BLaER1 treated with 17β-estradiol and CSF1 and Interleukin-3, amounts not matched to agents 10 nM and 100 nM (cell line): ENCODE measurements at regions not wholly inside any gene's neighbourhood (a gene's known extent, or its start where the extent isn't known, plus 50 kb on each side); places are given as distances from the start of the nearest gene placed in this dataset.

ENCODE experiments used
- H3K27ac ChIP-seq, 11 experiments: shearing (Covaris generic); formaldehyde crosslinking; 2 replicates each; pipeline ENCODE4 v1.8.1; 2022
- H3K27me3 ChIP-seq, 11 experiments: shearing (Covaris generic); formaldehyde crosslinking; 2 replicates each; pipeline ENCODE4 v1.8.1; 2022
- H3K36me3 ChIP-seq, 11 experiments: shearing (Covaris generic); formaldehyde crosslinking; 2 replicates each; pipeline ENCODE4 v1.8.1; 2022
- H3K4me1 ChIP-seq, 10 experiments: shearing (Covaris generic); formaldehyde crosslinking; 2 replicates each; pipeline ENCODE4 v1.8.1; 2022
- H3K4me2 ChIP-seq, 11 experiments: shearing (Covaris generic); formaldehyde crosslinking; 2 replicates each; pipeline ENCODE4 v1.8.1; 2022
- H3K4me3 ChIP-seq, 10 experiments: shearing (Covaris generic); formaldehyde crosslinking; 2 replicates each; pipeline ENCODE4 v1.8.1; 2022
- H3K9ac ChIP-seq, 11 experiments: shearing (Covaris generic); formaldehyde crosslinking; 2 replicates each; pipeline ENCODE4 v1.8.1; 2022
- H3K9me3 ChIP-seq, 11 experiments: shearing (Covaris generic); formaldehyde crosslinking; replicated peaks in 1 of 11; 2 replicates each; pipeline ENCODE4 v1.8.1; 2022
- H4K20me1 ChIP-seq, 11 experiments: shearing (Covaris generic); formaldehyde crosslinking; 2 replicates each; pipeline ENCODE4 v1.8.1; 2022
- Cebpa-rat ChIP-seq, 11 experiments: shearing (Covaris generic); IDR thresholded peaks; 2 replicates each; pipeline ENCODE4 v1.8.1; 2022

GRCh38 chr1:67897270-67897949 lies 64.1 kb upstream of the GNG12 start:
- TF ChIP-seq Cebpa-rat (IDR thresholded peaks at IDR 0.05), result no peak
- Histone ChIP-seq H3K9me3 (peaks cover 21 to 51% (median 35%) of the 10 kb centered on the region in 11 experiments), H3K36me3 (no peaks in the 10 kb centered on the region), H4K20me1 (no peaks in the 10 kb centered on the region), H3K27ac (peak overlapping the region in 8 of 11 experiments; percentile 59 to 91 (median 86); a peak in 17 of 22 replicates), H3K4me2 (peak overlapping the region; percentile 43 to 86 (median 80)), H3K9ac (peak overlapping the region in 8 of 11 experiments; percentile 17 to 81 (median 70); a peak in 17 of 22 replicates), H3K27me3 (no peaks in the 10 kb centered on the region), H3K4me3 (peak overlapping the region in 3 of 10 experiments; percentile 5 to 13 (median 8); a peak in 4 of 20 replicates), H3K4me1 (peaks cover 19 to 62% (median 42%) of the 10 kb centered on the region in 10 experiments)

- Histone ChIP-seq H3K4me3 (peak overlapping the region in 3 of 10 experiments; percentile 2 to 13 (median 4); a peak in 5 of 20 replicates), H3K9me3 (peaks cover 20 to 50% (median 30%) of the 10 kb centered on the region in 11 experiments), H3K4me2 (peak overlapping the region; percentile 43 to 86 (median 80)), H3K27ac (peak overlapping the region in 8 of 11 experiments; percentile 59 to 91 (median 86); a peak in 17 of 22 replicates), H3K36me3 (no peaks in the 10 kb centered on the region), H4K20me1 (no peaks in the 10 kb centered on the region), H3K9ac (peak overlapping the region in 8 of 11 experiments; percentile 17 to 81 (median 70); a peak in 16 of 22 replicates), H3K4me1 (peaks cover 19 to 68% (median 42%) of the 10 kb centered on the region in 10 experiments), H3K27me3 (no peaks in the 10 kb centered on the region)
- TF ChIP-seq Cebpa-rat (IDR thresholded peaks at IDR 0.05), result no peak
Measured at GRCh38 chr1:67896826-67897225, 63.6 kb upstream of the GNG12 start.

GRCh38 chr1:67894981-67895735 lies 61.9 kb upstream of the GNG12 start:
- Histone ChIP-seq H3K27me3 (no peaks in the 10 kb centered on the region), H3K9me3 (peaks cover 12 to 41% (median 19%) of the 10 kb centered on the region in 11 experiments; a peak in 19 of 22 replicates), H3K27ac (no peak overlapping the region), H4K20me1 (no peaks in the 10 kb centered on the region), H3K4me1 (peaks cover 25 to 85% (median 57%) of the 10 kb centered on the region in 10 experiments), H3K36me3 (no peaks in the 10 kb centered on the region), H3K4me3 (no peak overlapping the region), H3K4me2 (peak overlapping the region in 2 of 11 experiments; percentile 82 to 86; a peak in 4 of 22 replicates), H3K9ac (no peak overlapping the region)
- no peak for TF ChIP-seq Cebpa-rat (IDR thresholded peaks at IDR 0.05)

GRCh38 chr1:67893126-67893495 lies 59.8 kb upstream of the GNG12 start:
- no peak overlapping the region for H3K27ac ChIP-seq

GRCh38 chr1:67892476-67893125 lies 59.3 kb upstream of the GNG12 start:
- Histone ChIP-seq H3K4me1 (peaks cover 35 to 90% (median 63%) of the 10 kb centered on the region in 10 experiments), H3K27me3 (no peaks in the 10 kb centered on the region), H3K9ac (no peak overlapping the region), H3K4me3 (no peak overlapping the region), H3K9me3 (peaks cover 0 to 29% (median 12%) of the 10 kb centered on the region in 11 experiments; a peak in 12 of 22 replicates), H4K20me1 (no peaks in the 10 kb centered on the region), H3K4me2 (peak overlapping the region in 4 of 11 experiments; percentile 23 to 46 (median 32); a peak in 6 of 22 replicates), H3K36me3 (no peaks in the 10 kb centered on the region), H3K27ac (no peak overlapping the region)
- TF ChIP-seq Cebpa-rat (IDR thresholded peaks at IDR 0.05), result no peak

More at GRCh38 chr1:67893126-67893495, 59.8 kb upstream of the GNG12 start:
- Histone ChIP-seq H3K4me2 (peak overlapping the region in 5 of 11 experiments; percentile 22 to 46 (median 28); a peak in 7 of 22 replicates), H3K4me1 (peaks cover 39 to 94% (median 68%) of the 10 kb centered on the region in 10 experiments), H3K4me3 (no peak overlapping the region), H3K27me3 (no peaks in the 10 kb centered on the region), H3K36me3 (no peaks in the 10 kb centered on the region), H3K9me3 (peaks cover 0 to 29% (median 12%) of the 10 kb centered on the region in 11 experiments; a peak in 12 of 22 replicates), H4K20me1 (no peaks in the 10 kb centered on the region), H3K9ac (no peak overlapping the region)
- no peak for TF ChIP-seq Cebpa-rat (IDR thresholded peaks at IDR 0.05)

GRCh38 chr1:67890857-67891256 lies 57.6 kb upstream of the GNG12 start:
- Histone ChIP-seq H3K27ac (peak overlapping the region in 2 of 11 experiments; percentile 45; a peak in 4 of 22 replicates), H3K4me1 (peaks cover 31 to 82% (median 53%) of the 10 kb centered on the region in 10 experiments), H3K27me3 (no peaks in the 10 kb centered on the region), H4K20me1 (no peaks in the 10 kb centered on the region), H3K9ac (no peak overlapping the region), H3K4me3 (no peak overlapping the region), H3K36me3 (no peaks in the 10 kb centered on the region), H3K9me3 (peaks cover 0 to 26% (median 11%) of the 10 kb centered on the region in 11 experiments; a peak in 12 of 22 replicates), H3K4me2 (peak overlapping the region; percentile 20 to 79 (median 66))
- TF ChIP-seq Cebpa-rat (IDR thresholded peaks at IDR 0.05), result no peak

- Histone ChIP-seq H3K9me3 (peaks cover 0 to 20% (median 10%) of the 10 kb centered on the region in 11 experiments; a peak in 11 of 22 replicates), H3K27me3 (no peaks in the 10 kb centered on the region), H3K4me1 (peaks cover 32 to 77% (median 56%) of the 10 kb centered on the region in 10 experiments), H3K36me3 (no peaks in the 10 kb centered on the region), H3K4me3 (no peak overlapping the region), H3K27ac (peak overlapping the region in 4 of 11 experiments; percentile 26 to 45 (median 40); a peak in 5 of 22 replicates), H3K4me2 (peak overlapping the region; percentile 41 to 79 (median 66)), H4K20me1 (no peaks in the 10 kb centered on the region), H3K9ac (no peak overlapping the region)
- no peak for TF ChIP-seq Cebpa-rat (IDR thresholded peaks at IDR 0.05)
Measured at GRCh38 chr1:67889953-67890567, 56.8 kb upstream of the GNG12 start.

GRCh38 chr1:67889466-67889865 lies 56.2 kb upstream of the GNG12 start:
- Histone ChIP-seq H3K4me3 (no peak overlapping the region), H3K4me1 (peaks cover 32 to 74% (median 56%) of the 10 kb centered on the region in 10 experiments), H3K9me3 (peaks cover 0 to 18% (median 9%) of the 10 kb centered on the region in 11 experiments; a peak in 10 of 22 replicates), H3K36me3 (no peaks in the 10 kb centered on the region), H3K4me2 (peak overlapping the region; percentile 41 to 79 (median 66); a peak in 21 of 22 replicates), H4K20me1 (no peaks in the 10 kb centered on the region), H3K27ac (peak overlapping the region in 5 of 11 experiments; percentile 26 to 45 (median 34); a peak in 5 of 22 replicates), H3K27me3 (no peaks in the 10 kb centered on the region), H3K9ac (no peak overlapping the region)
- TF ChIP-seq Cebpa-rat (IDR thresholded peaks at IDR 0.05), result no peak
